ENCODE measurements at regions not wholly inside any gene's neighbourhood (a gene's known extent, or its start where the extent isn't known, plus 50 kb on each side); places are given as distances from the start of the nearest gene placed in this dataset.

- no peak overlapping the region for H3K4me3 ChIP-seq (ENCODE audit: low read depth, low read length)
- no peak for DNase-seq (ENCODE audit: low read depth)
- in situ Hi-C loops (cut with HindIII; ENCODE audit: low sequenced_read_pairs), result no loop called here
- TF ChIP-seq, protein P1, sequence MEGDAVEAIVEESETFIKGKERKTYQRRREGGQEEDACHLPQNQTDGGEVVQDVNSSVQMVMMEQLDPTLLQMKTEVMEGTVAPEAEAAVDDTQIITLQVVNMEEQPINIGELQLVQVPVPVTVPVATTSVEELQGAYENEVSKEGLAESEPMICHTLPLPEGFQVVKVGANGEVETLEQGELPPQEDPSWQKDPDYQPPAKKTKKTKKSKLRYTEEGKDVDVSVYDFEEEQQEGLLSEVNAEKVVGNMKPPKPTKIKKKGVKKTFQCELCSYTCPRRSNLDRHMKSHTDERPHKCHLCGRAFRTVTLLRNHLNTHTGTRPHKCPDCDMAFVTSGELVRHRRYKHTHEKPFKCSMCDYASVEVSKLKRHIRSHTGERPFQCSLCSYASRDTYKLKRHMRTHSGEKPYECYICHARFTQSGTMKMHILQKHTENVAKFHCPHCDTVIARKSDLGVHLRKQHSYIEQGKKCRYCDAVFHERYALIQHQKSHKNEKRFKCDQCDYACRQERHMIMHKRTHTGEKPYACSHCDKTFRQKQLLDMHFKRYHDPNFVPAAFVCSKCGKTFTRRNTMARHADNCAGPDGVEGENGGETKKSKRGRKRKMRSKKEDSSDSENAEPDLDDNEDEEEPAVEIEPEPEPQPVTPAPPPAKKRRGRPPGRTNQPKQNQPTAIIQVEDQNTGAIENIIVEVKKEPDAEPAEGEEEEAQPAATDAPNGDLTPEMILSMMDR (IDR thresholded peaks at IDR 0.05; ENCODE audit: low read depth, low read length, missing control alignments), result no peak
Observed at GRCh38 chr6:14468647-14469321, 351.2 kb downstream of the CD83 start.

DNA sequence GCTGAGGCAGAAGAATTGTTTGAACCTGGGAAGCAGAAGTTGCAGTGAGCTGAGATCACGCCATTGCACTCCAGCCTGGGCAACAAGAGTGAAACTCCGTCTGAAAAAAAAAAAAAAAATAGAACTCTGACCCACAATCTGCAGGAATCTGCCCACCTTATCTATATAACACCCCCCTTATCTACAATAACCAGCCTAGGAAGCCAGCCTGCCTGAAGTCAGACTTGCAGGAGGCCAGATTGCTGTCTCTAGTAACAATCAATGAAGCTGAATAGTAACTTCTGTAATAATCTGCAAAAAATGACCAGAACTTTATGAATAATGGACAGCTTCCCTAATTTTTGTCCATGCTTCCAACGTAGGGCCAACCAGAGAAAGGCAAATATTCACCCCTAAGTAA lies 352.5 kb downstream of the CD83 start:
- DNase-seq (ENCODE audit: low read depth), result no peak
- no peak overlapping the region for H3K4me3 ChIP-seq (ENCODE audit: low read depth, low read length)
- TF ChIP-seq, protein P1 (IDR thresholded peaks at IDR 0.05; ENCODE audit: low read depth, low read length, missing control alignments), result no peak
- in situ Hi-C loops (cut with HindIII; ENCODE audit: low sequenced_read_pairs), result no loop called here

GRCh38 chr6:14470671-14471070 lies 353.1 kb downstream of the CD83 start:
- in situ Hi-C loops (cut with HindIII; ENCODE audit: low sequenced_read_pairs), result no loop called here
- H3K4me3 ChIP-seq (ENCODE audit: low read depth, low read length), result no peak overlapping the region
- TF ChIP-seq, protein P1 (IDR thresholded peaks at IDR 0.05; ENCODE audit: low read depth, low read length, missing control alignments), result no peak
- DNase-seq (ENCODE audit: low read depth), result no peak

- TF ChIP-seq, protein P1 (IDR thresholded peaks at IDR 0.05; ENCODE audit: low read depth, low read length, missing control alignments), result no peak
- in situ Hi-C loops (cut with HindIII; ENCODE audit: low sequenced_read_pairs), result no loop called here
- no peak overlapping the region for H3K4me3 ChIP-seq (ENCODE audit: low read depth, low read length)
- DNase-seq (ENCODE audit: low read depth), result no peak
Observed at GRCh38 chr6:14472255-14472985, 354.8 kb downstream of the CD83 start.

GRCh38 chr6:14472986-14473337 lies 355.4 kb downstream of the CD83 start:
- in situ Hi-C loops (cut with HindIII; ENCODE audit: low sequenced_read_pairs), result no loop called here

DNA sequence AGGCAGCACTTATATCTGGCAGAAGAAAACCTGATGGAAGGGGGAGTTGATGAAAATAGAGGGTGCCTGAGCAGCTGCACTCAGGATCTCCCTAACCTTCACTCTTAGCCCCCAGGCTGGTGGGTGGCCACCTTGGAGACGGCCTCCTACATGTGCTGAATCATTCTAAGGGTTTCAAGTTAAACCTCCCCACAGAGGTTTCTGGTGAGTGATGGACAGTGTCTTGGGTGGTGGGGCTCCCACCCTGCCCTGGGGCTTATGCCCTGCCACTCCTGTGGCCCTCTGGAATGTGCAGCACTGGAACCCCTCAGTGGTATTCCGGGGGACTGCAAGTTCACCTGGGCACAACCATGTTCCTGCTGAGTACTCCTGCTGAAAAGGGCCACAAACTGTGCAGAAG lies 357.2 kb downstream of the CD83 start:
- H3K4me3 ChIP-seq (ENCODE audit: low read depth, low read length), result no peak overlapping the region
- no peak for DNase-seq (ENCODE audit: low read depth)
- TF ChIP-seq, protein P1 (IDR thresholded peaks at IDR 0.05; ENCODE audit: low read depth, low read length, missing control alignments), result no peak
- in situ Hi-C loops (cut with HindIII; ENCODE audit: low sequenced_read_pairs), result no loop called here

More at GRCh38 chr6:14472986-14473337, 355.4 kb downstream of the CD83 start:
- no peak for DNase-seq (ENCODE audit: low read depth)
- TF ChIP-seq, protein P1 (IDR thresholded peaks at IDR 0.05; ENCODE audit: low read depth, low read length, missing control alignments), result no peak
- no peak overlapping the region for H3K4me3 ChIP-seq (ENCODE audit: low read depth, low read length)

All from astrocyte of the cerebellum (primary cell).